H9 (cell line): ENCODE measurements at regions not wholly inside any gene's neighbourhood (a gene's known extent, or its start where the extent isn't known, plus 50 kb on each side); places are given as distances from the start of the nearest gene placed in this dataset.
A peak's percentile ranks its signal among the peaks of the same experiment; 100 is the strongest.
"Not testable (repeated sequence)": the region's sequence is repeated elsewhere in the genome, so short reads cannot be mapped to it uniquely, and the experiment has no call there.

ENCODE experiments used
- DNase-seq: peaks from one replicate; pipeline ENCODE4 v3.0.0-alpha.2; 2017
- H2AFZ ChIP-seq: one replicate; pipeline ENCODE4 v1.6.1; 2013; ENCODE audit warnings: mild to moderate bottlenecking, low read length, control low read depth, moderate library complexity
- H2AK5ac ChIP-seq: 2 replicates; pipeline ENCODE4 v1.6.1; 2013; ENCODE audit warnings: low read length, control low read depth, mixed read lengths; ENCODE audit not compliant: insufficient read length
- H2BK120ac ChIP-seq: one replicate; pipeline ENCODE4 v1.6.1; 2013; ENCODE audit warnings: low read depth, mild to moderate bottlenecking, low read length, control low read depth, inconsistent platforms; ENCODE audit not compliant: poor library complexity, severe bottlenecking
- H2BK12ac ChIP-seq: 2 replicates; pipeline ENCODE4 v1.6.1; 2013; ENCODE audit warnings: low read length, control low read depth, mixed read lengths, low read depth; ENCODE audit not compliant: insufficient read length
- H2BK15ac ChIP-seq: 2 replicates; pipeline ENCODE4 v1.6.1; 2013; ENCODE audit warnings: low read depth, low read length, control low read depth
- H2BK20ac ChIP-seq: one replicate; pipeline ENCODE4 v1.6.1; 2013; ENCODE audit warnings: low read depth, mild to moderate bottlenecking, low read length, control low read depth, inconsistent platforms; ENCODE audit not compliant: poor library complexity, severe bottlenecking
- H2BK5ac ChIP-seq: 2 replicates; pipeline ENCODE4 v1.6.1; 2013; ENCODE audit warnings: low read length, control low read depth, mixed read lengths; ENCODE audit not compliant: insufficient read length
- H3K14ac ChIP-seq: 2 replicates; pipeline ENCODE4 v1.6.1; 2013; ENCODE audit warnings: low read length, control low read depth; ENCODE audit not compliant: insufficient read depth
- H3K18ac ChIP-seq: 2 replicates; pipeline ENCODE4 v1.6.1; 2013; ENCODE audit warnings: low read depth, mild to moderate bottlenecking, mixed read lengths, low read length, control low read depth; ENCODE audit not compliant: insufficient read length
- H3K23ac ChIP-seq: 2 replicates; pipeline ENCODE4 v1.6.1; 2013; ENCODE audit warnings: low read length, control low read depth, mixed read lengths, low read depth; ENCODE audit not compliant: insufficient read length
- H3K23me2 ChIP-seq: 2 replicates; pipeline ENCODE4 v1.6.1; 2013; ENCODE audit warnings: low read depth, mild to moderate bottlenecking, mixed read lengths, low read length, control low read depth; ENCODE audit not compliant: insufficient read length, poor library complexity, severe bottlenecking
- H3K27ac ChIP-seq: 2 replicates; pipeline ENCODE4 v1.5.1; 2013; ENCODE audit warnings: low read length, control low read depth, mixed read lengths, low read depth; ENCODE audit not compliant: insufficient read length
- H3K27me3 ChIP-seq: 2 replicates; pipeline ENCODE4 v1.6.1; 2013; ENCODE audit warnings: low read length, control low read depth, inconsistent platforms; ENCODE audit not compliant: insufficient read depth
- H3K4ac ChIP-seq: 2 replicates; pipeline ENCODE4 v1.6.1; 2013; ENCODE audit warnings: low read depth, mild to moderate bottlenecking, control low read depth, inconsistent platforms, low read length, moderate library complexity
- H3K4me1 ChIP-seq: 2 replicates; pipeline ENCODE4 v1.6.1; 2013; ENCODE audit warnings: low read length, control low read depth, inconsistent platforms; ENCODE audit not compliant: insufficient read depth
- H3K4me2 ChIP-seq: 2 replicates; pipeline ENCODE4 v1.6.1; 2013; ENCODE audit warnings: low read length, control low read depth, mixed read lengths; ENCODE audit not compliant: insufficient read length, insufficient read depth
- H3K56ac ChIP-seq: 2 replicates; pipeline ENCODE4 v1.6.1; 2013; ENCODE audit warnings: low read depth, mild to moderate bottlenecking, mixed read lengths, low read length, control low read depth; ENCODE audit not compliant: insufficient read length
- H3K79me1 ChIP-seq: 2 replicates; pipeline ENCODE4 v1.6.1; 2013; ENCODE audit warnings: low read depth, mild to moderate bottlenecking, moderate library complexity, low read length, control low read depth, inconsistent platforms; ENCODE audit not compliant: insufficient read depth, poor library complexity, severe bottlenecking
- H3K79me2 ChIP-seq: 2 replicates; pipeline ENCODE4 v1.6.1; 2013; ENCODE audit warnings: low read length, control low read depth, inconsistent platforms; ENCODE audit not compliant: insufficient read depth
- H3K9ac ChIP-seq: 2 replicates; pipeline ENCODE4 v1.6.1; 2013; ENCODE audit warnings: low read length, control low read depth, mixed read lengths; ENCODE audit not compliant: insufficient read length; ENCODE audit errors: extremely low read depth
- H3K9me3 ChIP-seq: one replicate; pipeline ENCODE4 v1.6.1; 2013; ENCODE audit warnings: low read depth, low read length, inconsistent platforms; ENCODE audit not compliant: control insufficient read depth
- H3T11ph ChIP-seq: one replicate; pipeline ENCODE4 v1.6.1; 2013; ENCODE audit warnings: mild to moderate bottlenecking, low read length, control low read depth, inconsistent platforms
- H4K20me1 ChIP-seq: one replicate; pipeline ENCODE4 v1.6.1; 2013; ENCODE audit not compliant: control insufficient read depth, insufficient read length, insufficient read depth
- H4K5ac ChIP-seq: 2 replicates; pipeline ENCODE4 v1.6.1; 2013; ENCODE audit warnings: low read depth, mild to moderate bottlenecking, mixed read lengths, low read length, control low read depth; ENCODE audit not compliant: insufficient read length
- H4K8ac ChIP-seq: replicated peaks from 2 replicates; pipeline ENCODE4 v1.6.1; 2013; ENCODE audit warnings: low read length, control low read depth, mixed read lengths, low read depth; ENCODE audit not compliant: insufficient read length
- H4K91ac ChIP-seq: 2 replicates; pipeline ENCODE4 v1.6.1; 2013; ENCODE audit warnings: low read depth, mild to moderate bottlenecking, moderate library complexity, mixed read lengths, low read length, control low read depth; ENCODE audit not compliant: insufficient read length
- H3K27ac Mint-ChIP-seq, 3 experiments: 2 replicates in 2 of 3; 3 replicates in 1 of 3; pipeline ENCODE4 v1.8.0; 2020 to 2021; ENCODE audit warnings: mixed read lengths in 3 of 3, mild to moderate bottlenecking in 1 of 3, moderate library complexity in 1 of 3
- H3K27me3 Mint-ChIP-seq: 2 replicates; pipeline ENCODE4 v1.8.0; 2021; ENCODE audit warnings: low read depth, mild to moderate bottlenecking, moderate library complexity, mixed read lengths
- H3K36me3 Mint-ChIP-seq, 3 experiments: 2 replicates in 2 of 3; 3 replicates in 1 of 3; pipeline ENCODE4 v1.8.0; 2020 to 2021; ENCODE audit warnings: low read depth in 3 of 3, mixed read lengths in 3 of 3; ENCODE audit not compliant: insufficient read depth in 1 of 3
- H3K4me1 Mint-ChIP-seq, 2 experiments: 2 replicates each; pipeline ENCODE4 v1.8.0; 2020; ENCODE audit warnings: mixed read lengths in 2 of 2
- H3K4me3 Mint-ChIP-seq, 2 experiments: 2 replicates in 1 of 2; 3 replicates in 1 of 2; pipeline ENCODE4 v1.8.0; 2020 to 2021; ENCODE audit warnings: mild to moderate bottlenecking in 2 of 2, mixed read lengths in 2 of 2, moderate library complexity in 1 of 2
- H3K9me3 Mint-ChIP-seq, 2 experiments: 2 replicates in 1 of 2; 3 replicates in 1 of 2; pipeline ENCODE4 v1.8.0; 2020; ENCODE audit warnings: mild to moderate bottlenecking in 2 of 2, mixed read lengths in 2 of 2, moderate library complexity in 1 of 2
- WGBS: extraction: QIAGEN DNeasy Blood & Tissue Kit; methylation state at CpG from one replicate; pipeline ENCODE4 v1.1.7; 2013; ENCODE audit warnings: missing lambda C conversion rate, low lambda C conversion rate, mixed read lengths; ENCODE audit not compliant: insufficient read length; ENCODE audit errors: extremely low coverage; 5-methylcytosine and 5-hydroxymethylcytosine counted together
- TF ChIP-seq, protein P1 (sequence below): fragments of 200-600 bp; sonication (generic); conservative IDR thresholded peaks from 3 replicates; pipeline ENCODE4 v1.8.0; 2021; ENCODE audit warnings: antibody characterized with exemption, mild to moderate bottlenecking

DNA sequence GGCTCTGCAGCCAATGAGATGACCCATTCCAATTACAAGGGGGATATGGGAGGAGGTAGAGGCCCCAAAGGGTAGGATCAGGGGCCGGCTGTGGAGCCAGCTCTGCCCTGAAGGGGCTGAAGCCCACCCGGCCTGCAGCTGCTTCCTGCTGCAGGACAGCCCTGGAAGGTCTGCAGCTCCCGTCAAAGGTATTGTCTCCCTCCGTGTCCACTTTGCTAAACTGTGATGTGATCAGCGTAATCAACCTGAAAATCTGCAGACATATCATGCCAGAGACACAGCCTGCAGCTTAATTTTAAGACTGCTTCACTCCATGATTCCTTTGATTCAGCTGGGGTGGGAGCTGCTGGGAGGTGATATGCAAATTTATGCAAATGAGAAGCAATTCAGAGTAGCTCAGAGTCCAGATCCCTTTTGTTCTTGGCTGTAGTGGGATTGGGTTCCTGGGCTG lies 90.7 kb downstream of the GADD45G start:
- Mint-ChIP-seq H3K27me3 (peaks cover 9% of the 10 kb centered on the region), H3K36me3 (peaks cover 0 to 9% (median 0%) of the 10 kb centered on the region in 3 experiments; a peak in 3 of 7 replicates), H3K4me1 (peaks cover 45 to 52% of the 10 kb centered on the region in 2 experiments), H3K4me3 (peak overlapping the region; percentile 34 to 60; a peak in 4 of 5 replicates), H3K27ac (peak overlapping the region; percentile 28 to 91 (median 88); a peak in 5 of 7 replicates), H3K9me3 (no peaks in the 10 kb centered on the region)
- Histone ChIP-seq H3K4me1 (peaks cover 2% of the 10 kb centered on the region), H2BK5ac (no peak overlapping the region), H4K20me1 (no peaks in the 10 kb centered on the region), H3K4ac (no peak overlapping the region), H3K79me2 (no peaks in the 10 kb centered on the region), H4K91ac (no peak overlapping the region), H3K56ac (no peak overlapping the region), H3K18ac (no peak overlapping the region), H4K5ac (no peak overlapping the region), H3K9ac (no peak overlapping the region), H3K27me3 (no peaks in the 10 kb centered on the region), H4K8ac (no peak overlapping the region), H3K27ac (no peak overlapping the region), H2BK12ac (no peak overlapping the region), H2BK20ac (no peak overlapping the region), H3K14ac (no peak overlapping the region), H3K23ac (no peak overlapping the region), H2AK5ac (no peak overlapping the region), H2BK15ac (no peak overlapping the region), H3K79me1 (no peaks in the 10 kb centered on the region), H3T11ph (no peak overlapping the region), H3K4me2 (no peak overlapping the region), H3K23me2 (no peaks in the 10 kb centered on the region), H2AFZ (peak overlapping the region; percentile 35), H3K9me3 (no peaks in the 10 kb centered on the region), H2BK120ac (no peak overlapping the region)
- WGBS = no CpG with 5 or more reads among the region's 5 CpGs
- TF ChIP-seq, protein P1, sequence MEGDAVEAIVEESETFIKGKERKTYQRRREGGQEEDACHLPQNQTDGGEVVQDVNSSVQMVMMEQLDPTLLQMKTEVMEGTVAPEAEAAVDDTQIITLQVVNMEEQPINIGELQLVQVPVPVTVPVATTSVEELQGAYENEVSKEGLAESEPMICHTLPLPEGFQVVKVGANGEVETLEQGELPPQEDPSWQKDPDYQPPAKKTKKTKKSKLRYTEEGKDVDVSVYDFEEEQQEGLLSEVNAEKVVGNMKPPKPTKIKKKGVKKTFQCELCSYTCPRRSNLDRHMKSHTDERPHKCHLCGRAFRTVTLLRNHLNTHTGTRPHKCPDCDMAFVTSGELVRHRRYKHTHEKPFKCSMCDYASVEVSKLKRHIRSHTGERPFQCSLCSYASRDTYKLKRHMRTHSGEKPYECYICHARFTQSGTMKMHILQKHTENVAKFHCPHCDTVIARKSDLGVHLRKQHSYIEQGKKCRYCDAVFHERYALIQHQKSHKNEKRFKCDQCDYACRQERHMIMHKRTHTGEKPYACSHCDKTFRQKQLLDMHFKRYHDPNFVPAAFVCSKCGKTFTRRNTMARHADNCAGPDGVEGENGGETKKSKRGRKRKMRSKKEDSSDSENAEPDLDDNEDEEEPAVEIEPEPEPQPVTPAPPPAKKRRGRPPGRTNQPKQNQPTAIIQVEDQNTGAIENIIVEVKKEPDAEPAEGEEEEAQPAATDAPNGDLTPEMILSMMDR = no peak
- DNase-seq = peak; percentile 77

DNA sequence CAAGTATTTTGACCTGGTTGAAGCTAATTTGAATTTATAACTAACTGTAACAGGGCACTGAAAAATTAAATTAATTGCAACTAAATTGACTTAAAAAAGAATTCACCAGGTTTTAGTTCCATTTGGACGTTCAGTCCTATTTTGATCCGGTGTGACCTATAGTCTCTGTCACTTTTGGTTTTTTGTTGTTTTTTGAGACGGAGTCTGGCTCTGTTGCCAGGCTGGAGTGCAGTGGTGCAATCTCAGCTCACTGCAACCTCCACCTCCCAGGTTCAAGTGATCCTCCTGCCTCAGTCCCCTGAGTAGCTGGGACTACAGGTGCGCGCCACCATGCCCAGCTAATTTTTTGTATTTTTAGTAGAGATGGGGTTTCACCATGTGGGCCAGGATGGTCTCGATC lies 91.2 kb downstream of the GADD45G start:
- Mint-ChIP-seq H3K27ac (peak overlapping the region; percentile 88 to 91 (median 91); a peak in 5 of 7 replicates), H3K4me3 (peak overlapping the region in 1 of 2 experiments; percentile 60; a peak in 2 of 5 replicates)
- H3K4me2 ChIP-seq = not testable (repeated sequence)

More for the DNA sequence above, 91.2 kb downstream of the GADD45G start:
- not testable (repeated sequence) for H3K79me2 ChIP-seq, H3K14ac ChIP-seq, H3K9me3 ChIP-seq, H3K9me3 Mint-ChIP-seq, H4K5ac ChIP-seq, H3K36me3 Mint-ChIP-seq, H3K27me3 ChIP-seq, H3K4ac ChIP-seq, DNase-seq, H2BK5ac ChIP-seq, H4K20me1 ChIP-seq, H3K18ac ChIP-seq, H3K9ac ChIP-seq, H2BK12ac ChIP-seq, H3K23me2 ChIP-seq, H3K27me3 Mint-ChIP-seq, H2BK15ac ChIP-seq, H3T11ph ChIP-seq, H3K27ac ChIP-seq, H4K8ac ChIP-seq, H2BK20ac ChIP-seq, H2AK5ac ChIP-seq, H4K91ac ChIP-seq, H3K23ac ChIP-seq, H3K56ac ChIP-seq, H3K4me1 ChIP-seq, H2BK120ac ChIP-seq, H3K79me1 ChIP-seq, H2AFZ ChIP-seq
- no CpG with 5 or more reads among the region's 6 CpGs for WGBS
- H3K4me1 Mint-ChIP-seq = peaks cover 46 to 48% of the 10 kb centered on the region in 2 experiments
